Fibroblast of skin of right biceps (primary cell): ENCODE measurements at regions not wholly inside any gene's neighbourhood (a gene's known extent, or its start where the extent isn't known, plus 50 kb on each side); places are given as distances from the start of the nearest gene placed in this dataset.
"Not testable (repeated sequence)": the region's sequence is repeated elsewhere in the genome, so short reads cannot be mapped to it uniquely, and the experiment has no call there.

Experiments used
- DNase-seq: peaks from one replicate; pipeline ENCODE4 v3.0.0-alpha.2; 2013

DNA sequence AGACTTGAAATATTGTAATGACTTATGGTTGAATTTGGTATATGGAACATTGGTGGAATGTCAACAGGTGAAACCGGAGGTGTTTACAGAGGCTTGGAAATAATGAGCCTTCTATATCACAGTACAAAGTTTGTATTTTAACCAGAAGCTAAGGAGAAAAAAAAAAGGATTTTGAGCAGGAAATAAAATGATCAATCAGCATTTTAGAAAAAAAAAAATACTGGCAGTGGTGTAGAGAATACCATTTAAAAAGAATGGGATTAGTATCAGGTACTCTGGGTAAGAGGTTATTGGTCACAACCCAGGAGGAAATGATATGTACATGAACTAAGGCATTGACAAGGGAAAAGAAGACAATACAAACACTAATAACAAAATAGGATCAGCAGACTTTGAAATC lies 587.1 kb upstream of the HTR2C start:
- no peak for DNase-seq

DNA sequence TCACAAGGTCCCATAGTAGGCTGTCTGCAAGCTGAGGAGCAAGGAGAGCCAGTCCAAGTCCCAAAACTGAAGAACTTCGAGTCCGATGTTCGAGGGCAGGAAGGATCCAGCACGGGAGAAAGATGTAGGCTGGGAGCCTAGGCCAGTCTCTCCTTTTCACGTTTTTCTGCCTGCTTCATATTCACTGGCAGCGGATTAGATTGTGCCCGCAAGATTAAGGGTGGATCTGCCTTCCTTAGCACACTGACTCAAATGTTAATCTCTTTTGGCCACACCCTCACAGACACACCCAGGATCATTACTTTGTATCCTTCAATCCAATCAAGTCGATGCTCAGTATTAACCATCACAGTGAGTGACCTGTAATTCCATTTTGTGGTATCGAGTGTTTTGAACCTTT lies 592.2 kb upstream of the HTR2C start:
- DNase-seq = not testable (repeated sequence)

DNA sequence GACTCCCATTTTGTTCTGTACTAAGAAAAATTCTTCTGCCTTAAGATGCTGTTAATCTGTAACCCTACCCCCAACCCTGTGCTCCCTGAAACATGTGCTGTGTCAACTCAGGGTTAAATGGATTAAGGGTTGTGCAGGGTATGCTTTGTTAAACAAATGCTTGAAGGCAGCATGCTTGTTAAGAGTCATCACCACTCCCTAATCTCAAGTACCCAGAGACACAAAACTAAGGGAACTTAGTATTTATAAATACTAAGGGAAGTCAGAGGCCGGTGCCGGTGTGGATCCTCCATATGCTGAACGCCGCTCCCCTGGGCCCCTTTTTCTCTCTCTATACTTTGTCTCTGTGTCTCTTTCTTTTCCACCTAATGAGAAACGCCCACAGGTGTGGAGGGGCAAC lies 593.2 kb upstream of the HTR2C start:
- not testable (repeated sequence) for DNase-seq

DNA sequence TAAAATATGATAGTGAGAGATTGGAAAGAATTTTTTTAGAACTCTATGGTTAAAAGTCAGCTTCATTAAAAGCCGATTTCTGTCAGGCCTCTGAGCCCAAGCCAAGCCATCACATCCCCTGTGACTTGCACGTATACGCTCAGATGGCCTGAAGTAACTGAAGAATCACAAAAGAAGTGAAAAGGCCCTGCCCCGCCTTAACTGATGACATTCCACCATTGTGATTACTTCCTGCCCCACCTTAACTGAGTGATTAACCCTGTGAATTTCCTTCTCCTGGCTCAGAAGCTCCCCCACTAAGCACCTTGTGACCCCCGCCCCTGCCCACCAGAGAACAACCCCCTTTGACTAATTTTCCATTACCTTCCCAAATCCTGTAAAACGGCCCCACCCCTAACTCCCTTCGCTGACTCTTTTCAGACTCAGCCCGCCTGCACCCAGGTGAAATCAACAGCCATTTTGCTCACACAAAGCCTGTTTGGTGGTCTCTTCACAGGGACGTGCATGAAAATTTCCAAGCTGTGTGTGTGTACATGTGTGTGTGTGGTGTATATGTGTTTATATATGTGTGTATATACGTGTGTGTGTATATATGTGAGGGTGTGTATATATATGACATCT lies 595.5 kb upstream of the HTR2C start:
- not testable (repeated sequence) for DNase-seq

DNA sequence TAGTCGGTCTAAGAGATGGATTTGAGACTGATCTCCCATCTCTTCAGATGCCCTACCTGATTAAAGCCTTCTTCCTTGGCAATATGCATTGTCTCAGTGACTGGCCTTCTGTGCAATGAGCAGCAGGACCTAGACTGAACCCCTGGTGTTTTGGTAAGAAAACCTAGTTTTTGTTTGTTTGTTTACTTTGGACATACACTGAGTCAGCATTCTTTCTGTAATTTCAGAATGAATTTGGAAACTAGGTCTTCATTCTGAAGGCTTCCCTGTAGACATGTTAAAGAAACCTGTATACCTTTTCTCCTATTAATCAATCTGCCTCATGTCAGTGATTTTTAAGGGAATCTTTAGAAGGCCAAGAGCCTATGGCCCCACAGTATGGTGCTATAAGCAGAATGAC lies 597.5 kb upstream of the HTR2C start:
- DNase-seq = no peak

DNA sequence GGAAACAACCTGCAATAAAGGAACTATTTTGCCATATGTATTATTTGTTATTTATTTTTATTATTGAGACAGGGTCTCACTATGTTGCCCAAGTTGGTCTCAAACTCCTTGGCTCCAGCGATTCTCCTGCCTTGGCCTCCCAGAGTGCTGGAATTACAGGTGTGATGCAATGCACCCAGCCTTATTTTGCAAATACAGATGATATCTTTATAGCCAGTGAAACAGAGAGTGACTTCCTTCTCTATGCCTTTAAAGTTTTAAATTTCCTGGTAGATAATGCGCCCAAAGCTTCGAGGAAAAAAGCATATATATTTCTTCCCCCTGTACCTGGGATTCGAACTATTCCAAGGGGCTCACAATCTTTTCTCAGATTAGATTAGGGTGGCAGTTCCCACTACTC lies 601.1 kb upstream of the HTR2C start:
- no peak for DNase-seq

DNA sequence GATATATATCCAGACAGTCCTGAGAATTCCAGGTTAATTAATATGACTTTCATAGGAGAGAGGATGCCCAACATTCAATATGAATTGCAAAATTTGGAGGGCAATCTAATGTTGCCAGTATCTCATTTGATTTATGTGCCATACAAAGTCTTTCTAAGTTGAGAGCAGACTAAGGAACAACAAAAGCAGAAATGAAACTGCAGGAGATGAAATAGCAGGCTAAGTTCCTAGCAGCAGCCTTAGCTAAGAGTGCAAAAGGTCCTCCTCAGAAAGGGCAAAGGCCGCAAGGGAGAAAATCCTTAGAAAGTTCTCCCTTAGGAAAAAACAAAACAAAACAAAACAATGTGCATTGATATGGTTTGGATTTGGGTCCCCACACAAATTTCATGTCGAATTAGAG lies 602.9 kb upstream of the HTR2C start:
- DNase-seq = no peak

DNA sequence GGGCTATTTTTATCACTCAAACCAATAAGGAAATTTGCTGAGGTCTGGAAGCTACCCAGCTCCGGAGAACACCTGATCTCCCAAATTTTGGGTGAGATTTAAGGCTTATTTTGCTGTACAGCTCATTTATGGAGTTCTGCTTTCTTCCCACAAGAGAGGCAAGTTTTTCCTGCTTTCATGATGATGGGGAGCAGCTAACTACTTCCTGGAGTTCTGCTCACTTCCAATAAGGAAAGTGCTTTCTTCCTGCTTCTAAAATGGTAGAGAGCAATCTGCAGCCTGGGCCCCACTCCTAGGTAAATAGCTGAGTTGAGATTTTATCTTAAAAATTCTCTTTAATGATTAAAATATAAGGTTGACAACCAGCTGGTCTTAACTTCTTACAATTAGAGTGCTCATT lies 606.0 kb upstream of the HTR2C start:
- no peak for DNase-seq

DNA sequence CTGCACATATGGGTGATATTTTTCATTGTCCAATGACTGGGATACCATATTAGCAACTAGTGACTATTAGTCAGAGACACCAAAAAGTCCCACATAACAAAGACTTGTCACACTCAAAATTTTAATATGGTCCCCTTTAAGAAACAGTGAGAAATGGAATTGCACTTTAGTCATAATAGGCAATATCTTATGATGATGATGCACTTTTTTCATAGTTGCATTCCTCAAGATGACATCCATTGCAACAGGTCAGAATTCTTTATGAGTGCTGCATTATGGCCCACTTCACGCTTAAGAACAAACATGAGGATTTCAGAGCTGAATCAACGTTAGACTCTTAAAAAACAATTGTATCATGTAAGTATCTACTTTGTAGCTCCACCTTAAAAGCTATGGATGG lies 608.4 kb upstream of the HTR2C start:
- DNase-seq = no peak

DNA sequence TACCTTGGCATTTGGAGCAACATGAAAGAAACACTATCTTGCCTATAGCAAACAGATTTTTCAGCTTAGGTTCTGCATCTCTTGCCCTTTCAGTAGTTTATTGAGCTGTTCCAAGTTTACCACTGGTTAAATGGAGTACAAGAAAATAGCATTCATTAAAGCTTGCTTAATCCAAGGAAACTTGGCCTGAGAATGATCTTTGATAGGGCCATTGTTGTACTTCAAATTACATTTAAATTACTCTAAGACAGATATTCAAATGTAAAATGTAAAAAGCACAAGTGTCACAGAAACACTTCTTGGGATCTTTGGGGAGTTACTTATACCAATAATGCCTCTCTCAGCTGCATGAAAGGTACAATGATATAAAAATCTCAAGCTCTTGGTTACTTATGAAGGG lies 609.0 kb upstream of the HTR2C start:
- no peak for DNase-seq

DNA sequence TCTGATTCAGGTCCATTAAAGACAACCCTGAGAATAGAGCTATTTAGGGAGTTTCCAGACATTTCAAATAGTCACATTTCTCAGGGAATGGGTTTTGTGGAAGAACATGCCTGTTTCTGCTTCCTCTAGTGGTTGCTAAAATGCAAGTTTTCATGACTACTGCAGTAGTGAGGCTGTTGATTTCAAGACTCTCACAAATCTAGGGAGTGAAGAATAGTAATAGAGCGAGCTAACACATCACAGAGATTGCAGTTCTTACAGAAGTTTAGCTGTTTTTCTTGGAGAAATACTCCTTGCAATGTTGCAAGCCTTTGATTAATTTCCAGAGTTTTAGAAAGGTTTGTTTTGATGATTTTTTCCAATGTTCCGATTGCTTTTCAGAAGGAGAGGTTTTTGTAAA lies 610.2 kb upstream of the HTR2C start:
- no peak for DNase-seq

DNA sequence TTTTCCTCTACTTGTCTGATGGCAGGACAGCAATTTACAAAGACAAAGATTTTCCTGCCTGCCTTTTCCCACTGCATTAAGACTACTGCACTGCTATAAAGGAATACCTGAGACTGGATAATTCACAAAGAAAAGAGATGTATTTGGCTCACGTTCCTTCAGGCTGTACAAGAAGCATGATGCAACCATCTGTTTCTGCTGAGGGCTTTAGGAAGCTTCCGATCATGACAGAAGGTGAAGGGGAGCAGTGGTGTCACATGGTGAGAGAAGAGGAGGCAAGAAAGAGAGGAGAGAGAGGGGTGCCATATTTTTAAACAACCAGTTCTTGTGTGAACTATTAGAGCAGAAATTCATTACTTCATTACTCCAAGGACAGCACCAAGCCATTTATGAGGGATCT lies 617.1 kb upstream of the HTR2C start:
- no peak for DNase-seq

DNA sequence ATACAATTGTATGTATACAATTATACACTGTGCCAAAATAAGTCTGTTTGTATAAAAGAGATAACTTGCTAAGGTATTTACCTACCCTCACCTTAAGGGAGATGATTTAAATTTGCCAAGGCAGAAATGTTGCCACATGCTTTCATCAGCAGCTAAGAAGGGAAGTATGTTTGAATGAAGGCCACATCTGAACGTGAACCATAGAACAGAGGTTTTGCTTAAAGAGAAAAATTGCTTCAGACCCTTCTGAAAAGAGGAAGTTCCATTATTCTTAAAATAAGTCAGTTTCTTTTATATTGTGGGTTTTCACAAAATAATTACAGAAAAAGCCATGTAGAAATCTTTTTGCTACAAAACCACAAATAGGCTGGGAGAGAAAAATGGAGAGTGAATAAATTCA lies 621.5 kb upstream of the HTR2C start:
- DNase-seq = no peak

DNA sequence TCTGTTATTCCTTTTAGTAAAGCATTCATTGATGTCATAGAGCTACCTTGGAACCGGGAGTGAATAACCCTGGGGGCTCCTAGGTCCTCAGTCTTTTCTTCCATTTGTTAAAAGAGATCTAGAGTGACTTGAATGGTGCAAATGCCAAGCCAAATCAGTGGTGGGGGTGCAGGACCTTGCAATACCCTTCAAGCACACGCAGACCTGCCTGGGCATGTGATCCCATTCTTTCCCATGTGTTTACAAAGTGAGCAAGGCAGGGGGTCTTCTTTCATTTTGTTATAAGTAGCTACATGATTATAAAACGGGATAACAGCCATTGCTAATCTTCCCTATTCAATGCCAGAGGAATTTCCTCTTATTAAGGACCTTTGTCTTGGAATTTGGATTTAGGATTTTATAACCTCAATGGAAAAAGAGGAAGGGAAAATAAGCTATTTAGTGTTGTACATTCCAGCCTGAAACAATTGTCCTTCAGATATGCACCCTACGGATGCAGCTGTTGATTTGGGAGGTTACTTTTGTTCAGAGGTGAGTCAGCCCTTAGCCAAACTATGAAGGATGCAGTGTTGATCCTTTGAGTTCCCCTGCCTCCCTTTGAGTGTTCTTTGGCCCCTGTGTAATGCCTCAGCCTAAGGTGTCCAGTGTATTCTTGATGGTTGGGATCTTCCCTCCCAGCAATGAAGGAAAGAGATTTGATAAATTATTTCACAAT lies 623.8 kb upstream of the HTR2C start:
- no peak for DNase-seq

DNA sequence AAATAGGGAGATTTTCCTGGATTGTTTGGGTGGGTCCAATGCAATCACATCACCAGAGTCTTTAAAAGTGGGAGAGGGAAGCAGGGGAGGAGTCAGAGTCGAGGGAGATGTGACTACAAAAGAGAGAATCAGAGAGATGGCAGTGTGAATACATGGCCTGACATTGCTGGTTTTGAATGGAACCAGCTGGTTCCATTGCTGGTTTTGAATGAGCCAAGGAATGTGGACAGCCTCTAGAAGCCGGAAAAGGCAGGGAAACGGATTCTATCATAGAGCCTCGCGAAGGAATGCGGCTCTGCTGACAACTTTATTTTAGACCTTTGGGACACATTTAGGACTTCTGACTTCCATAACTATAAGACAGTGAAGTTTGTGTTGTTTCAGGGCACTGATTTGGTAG lies 627.0 kb upstream of the HTR2C start:
- DNase-seq = no peak

DNA sequence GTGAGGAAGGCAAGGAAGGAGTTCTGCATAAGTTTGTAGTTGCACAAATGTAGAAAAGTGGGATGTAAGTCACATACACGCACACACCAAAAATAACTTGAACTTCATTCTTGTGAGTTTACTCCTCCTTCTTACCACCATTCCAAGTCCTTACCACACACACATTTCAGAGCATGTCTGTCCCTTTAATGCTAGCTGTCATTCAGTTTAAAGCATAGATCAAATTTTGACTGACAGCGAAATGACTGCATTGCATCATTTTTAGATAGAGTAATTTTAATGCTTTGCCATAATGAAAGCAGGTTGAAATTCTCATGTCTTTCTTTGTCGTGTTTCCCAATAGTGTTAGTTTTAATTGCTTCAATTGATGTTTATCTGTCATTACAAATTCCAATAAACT lies 629.6 kb upstream of the HTR2C start:
- DNase-seq = no peak

DNA sequence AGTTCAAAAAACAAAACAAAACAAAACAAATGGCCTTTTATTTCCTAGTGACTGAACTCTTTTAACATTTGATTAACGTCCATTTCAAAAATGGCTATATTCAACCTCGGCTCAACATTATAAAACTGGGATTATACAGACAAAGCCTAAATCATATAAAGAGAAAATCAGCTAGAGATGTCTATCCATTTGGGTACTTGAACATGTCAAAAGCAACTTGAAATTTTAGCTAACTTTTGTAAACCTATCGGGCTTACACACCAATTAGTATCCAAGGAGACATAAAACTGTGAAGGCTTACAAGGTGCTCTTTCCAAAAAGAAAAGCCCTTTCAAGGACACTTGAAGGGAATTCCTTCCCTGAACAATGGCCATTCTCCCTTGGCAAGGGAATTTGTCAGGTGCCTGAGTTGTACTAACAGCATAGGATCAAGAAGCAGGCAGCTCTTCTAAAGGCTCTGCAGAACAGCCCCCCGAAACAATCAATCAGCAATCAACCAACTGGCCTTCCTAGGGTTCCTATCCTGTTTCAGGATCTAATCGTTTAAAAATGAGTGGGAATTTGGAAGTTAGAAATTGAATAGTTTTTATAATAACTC lies 633.7 kb upstream of the HTR2C start:
- DNase-seq = no peak

DNA sequence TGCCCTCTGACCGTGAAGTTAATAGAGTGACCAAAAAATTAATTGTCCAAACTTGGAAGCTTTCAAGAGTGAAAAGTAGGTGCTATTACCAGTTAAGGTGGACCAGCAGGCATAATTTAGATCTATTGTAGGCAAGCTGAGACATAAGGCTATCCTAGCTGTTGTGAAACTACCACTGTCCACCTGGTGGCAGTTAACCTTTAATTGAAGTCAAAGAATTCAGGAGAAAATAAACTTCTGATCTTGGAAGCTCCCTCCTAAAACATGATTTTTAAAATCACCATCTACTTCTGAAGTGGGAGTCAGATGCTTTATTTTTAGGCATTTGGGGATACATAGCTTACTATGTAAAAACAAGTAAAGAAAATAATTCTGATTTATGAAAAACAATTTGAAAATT lies 636.3 kb upstream of the HTR2C start:
- DNase-seq = no peak

DNA sequence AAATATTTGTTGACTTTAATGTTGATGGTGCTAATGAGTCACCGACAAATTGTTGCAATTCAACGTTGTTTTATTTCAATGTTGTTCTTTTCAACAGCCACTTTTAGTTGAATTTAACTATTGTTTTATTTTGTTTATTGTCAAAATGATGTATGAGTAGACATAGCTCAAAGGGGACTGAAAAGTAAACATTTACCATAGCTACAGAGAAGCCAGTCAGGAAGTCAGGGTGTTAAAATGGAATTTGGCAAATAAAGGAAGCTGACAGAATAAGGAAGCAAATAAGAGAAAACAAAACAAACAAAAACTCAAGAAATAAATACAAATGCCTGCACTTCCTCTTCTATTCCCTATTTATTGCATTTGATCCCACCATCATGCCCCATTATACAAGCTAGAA lies 648.4 kb upstream of the HTR2C start:
- no peak for DNase-seq

DNA sequence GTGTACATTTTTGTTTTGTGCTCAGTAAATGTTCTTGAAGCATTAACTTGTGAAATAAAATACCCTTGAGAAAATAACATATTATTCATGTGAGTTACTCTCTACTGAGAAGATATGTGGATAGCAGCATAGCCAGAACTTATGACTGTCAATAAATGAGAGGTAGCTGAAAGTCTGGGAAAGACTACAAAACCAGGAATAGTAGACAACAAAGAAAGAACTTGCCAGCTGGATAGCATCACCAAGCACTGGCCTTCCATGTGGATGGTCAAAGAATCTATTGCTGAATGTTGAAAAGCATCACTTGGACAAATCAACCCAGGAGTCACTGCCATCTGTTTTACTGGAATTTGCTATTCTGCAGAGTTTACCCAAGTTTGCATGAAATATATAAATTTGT lies 650.0 kb upstream of the HTR2C start:
- DNase-seq = no peak

DNA sequence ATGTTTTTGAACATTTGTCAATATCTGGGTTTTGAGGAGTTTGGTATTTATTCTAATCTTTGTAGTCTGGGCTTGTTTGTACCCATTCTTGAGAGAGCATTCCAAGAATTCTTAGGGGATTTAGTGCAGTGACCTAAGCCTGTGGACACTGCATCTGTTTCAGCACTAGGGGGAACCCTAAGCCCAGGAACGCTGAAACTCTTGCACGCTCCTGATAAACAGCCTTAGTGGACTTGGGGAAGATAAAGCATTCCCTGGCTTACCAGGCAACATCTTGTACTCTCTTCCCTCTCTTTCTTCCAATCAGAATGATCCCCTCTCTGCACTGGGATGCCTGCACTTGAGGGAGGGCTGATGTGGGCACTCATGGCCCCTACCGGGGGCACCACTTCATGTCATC lies 654.9 kb upstream of the HTR2C start:
- DNase-seq = peak; percentile 1

DNA sequence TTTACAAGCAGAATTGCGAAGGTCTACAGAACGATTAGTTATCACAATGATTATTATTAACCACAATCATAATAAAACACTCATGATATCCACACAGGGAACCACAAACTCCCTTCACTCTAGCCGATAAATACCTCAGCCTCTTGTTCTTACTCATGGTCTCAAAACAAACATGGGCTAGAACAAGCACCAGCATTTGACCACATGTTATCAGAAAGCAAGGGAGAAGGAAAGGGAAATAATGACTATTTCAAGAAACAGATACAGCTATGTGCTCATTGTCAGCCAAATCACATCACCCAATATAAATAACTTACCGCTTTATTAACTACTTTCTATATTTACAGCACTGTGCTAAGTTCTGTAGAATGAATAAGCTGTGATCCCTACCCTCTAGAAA lies 663.2 kb upstream of the HTR2C start:
- DNase-seq = no peak

DNA sequence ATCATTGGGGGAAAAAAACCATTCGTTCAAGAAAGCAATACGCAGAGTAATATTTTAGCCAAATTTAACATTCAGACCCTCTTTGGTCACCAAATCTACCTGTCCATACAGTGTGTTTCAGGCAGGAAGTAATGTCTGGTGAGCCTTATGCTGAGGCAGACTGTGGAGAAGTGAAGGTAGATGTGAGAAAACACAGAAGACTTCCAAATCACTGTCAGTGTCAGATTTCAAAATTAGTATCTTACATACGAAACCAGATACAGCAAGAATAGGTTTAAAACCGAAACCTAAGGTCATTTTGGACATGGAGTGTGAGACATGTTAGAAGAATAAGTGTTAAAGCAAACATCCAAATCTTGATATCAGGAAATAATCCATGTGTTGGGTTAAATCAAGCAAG lies 664.5 kb upstream of the HTR2C start:
- no peak for DNase-seq

DNA sequence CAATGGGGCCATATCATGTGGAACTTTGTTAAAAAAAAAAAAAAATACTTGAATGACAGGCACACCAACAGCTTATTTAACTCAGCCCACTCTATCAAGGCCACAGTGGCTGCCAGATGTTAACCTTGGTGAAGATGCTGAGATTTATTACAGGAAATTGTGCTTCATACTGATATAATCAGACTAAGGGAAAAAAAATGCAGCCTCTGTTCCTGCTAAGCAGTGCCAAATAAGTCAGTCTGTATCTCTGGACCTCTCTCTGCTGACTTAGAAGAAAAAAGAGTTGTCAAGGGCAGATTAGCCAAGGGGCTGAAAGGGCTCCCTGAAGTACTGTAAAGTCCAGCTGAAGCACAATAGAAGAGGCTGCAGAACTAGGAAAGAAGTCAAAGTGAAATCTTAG lies 677.7 kb upstream of the HTR2C start:
- DNase-seq = peak; percentile 0

DNA sequence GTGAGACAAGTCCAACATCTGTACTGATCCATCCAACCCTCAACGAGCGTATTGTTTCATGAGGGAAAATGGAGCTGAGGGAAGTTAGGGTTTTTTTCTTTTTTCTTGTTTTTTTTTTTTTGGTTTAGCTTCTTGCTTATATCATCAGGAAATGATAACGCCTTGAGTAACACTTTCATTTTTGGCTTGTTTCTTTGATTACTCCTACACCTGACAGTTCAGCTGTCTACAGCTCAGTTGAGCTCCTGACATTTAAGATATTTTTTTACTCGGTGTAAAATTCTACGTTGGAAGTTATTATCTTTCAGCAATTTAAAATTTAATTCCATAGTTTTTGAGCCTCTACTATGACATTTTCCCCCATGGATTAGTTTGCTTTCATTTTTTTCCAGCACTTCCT lies 691.0 kb upstream of the HTR2C start:
- DNase-seq = no peak
